Posterior cingulate gyrus (tissue), 11 donors: ENCODE measurements at regions not wholly inside any gene's neighbourhood (a gene's known extent, or its start where the extent isn't known, plus 50 kb on each side); places are given as distances from the start of the nearest gene placed in this dataset.

ENCODE experiments used
- DNase-seq, 10 donors: peaks; one replicate each; pipeline versions ENCODE4 v3.0.0 to v3.0.0-alpha.2; 2020 to 2021; ENCODE audit warnings: mixed read lengths in 3 of 10
- intact Hi-C: fragments of 100-400 bp; cut with DNase I; formaldehyde crosslinking; loops from one replicate; pipeline ENCODE4 v1.15.1; 2023

- intact Hi-C loops, result no loop called here
- no peak for DNase-seq
These were observed 61.1 kb upstream of the CDKN3 start for GRCh38 chr14:54335569-54336155.

GRCh38 chr14:54337314-54337713 lies 59.5 kb upstream of the CDKN3 start:
- no peak for DNase-seq
- intact Hi-C loops, result no loop called here

- intact Hi-C loops, result no loop called here
- DNase-seq, result no peak
These were observed 58.0 kb upstream of the CDKN3 start for GRCh38 chr14:54338696-54339317.

- intact Hi-C loops, result no loop called here
- DNase-seq, result no peak
These were observed 57.0 kb upstream of the CDKN3 start for GRCh38 chr14:54339771-54340170.

- intact Hi-C loops, result no loop called here
- DNase-seq, result no peak
These were observed 54.0 kb upstream of the CDKN3 start for GRCh38 chr14:54342806-54343205.

GRCh38 chr14:54343272-54344121 lies 53.3 kb upstream of the CDKN3 start:
- DNase-seq, result no peak
- intact Hi-C loops, result no loop called here

GRCh38 chr14:54344445-54344844 lies 52.4 kb upstream of the CDKN3 start:
- no peak for DNase-seq
- intact Hi-C loops, result no loop called here

- no peak for DNase-seq
- intact Hi-C loops, result loop anchor here (5.0 kb wide), 1 partner anchor 1049 kb away; no protein-coding TSS in a partner anchor
These were observed 50.5 kb upstream of the CDKN3 start for GRCh38 chr14:54346257-54346656.
